Caco-2 (cell line): ENCODE measurements at regions not wholly inside any gene's neighbourhood (a gene's known extent, or its start where the extent isn't known, plus 50 kb on each side); places are given as distances from the start of the nearest gene placed in this dataset.

Experiments
- BruUV-seq: library from RNA; stranded (reverse); fragments of 400-500 nt; replicated peaks from 2 replicates; lab custom pipeline; 2021; lab: Mats Ljungman, UMichigan
- CTCF ChIA-PET: fragments of 300-600 bp; sonication (Branson Sonifier 250); formaldehyde crosslinking; loops from one replicate; lab custom pipeline; 2022; ENCODE audit warnings: antibody characterized with exemption; lab: Charles Lee
- POLR2A ChIA-PET: fragments of 300-600 bp; sonication (Branson Sonifier 250); formaldehyde crosslinking; loops from one replicate; lab custom pipeline; 2022; ENCODE audit warnings: antibody characterized with exemption; lab: Charles Lee
- DNase-seq, 2 experiments: peaks; one replicate each; pipeline versions ENCODE4 v3.0.0 to v3.0.0-alpha.2; 2020 to 2022
- H3K27me3 ChIP-seq: replicated peaks from 2 replicates; pipeline ENCODE4 v1.6.0; 2011; ENCODE audit warnings: low read length; ENCODE audit not compliant: control insufficient read depth, insufficient read depth
- H3K36me3 ChIP-seq: 2 replicates; pipeline ENCODE4 v1.5.1; 2011; ENCODE audit warnings: low read length; ENCODE audit not compliant: control insufficient read depth, insufficient read depth
- H3K4me1 ChIP-seq: fragments of 250-450 bp; sonication (Bioruptor Pico); 2 replicates; pipeline ENCODE4 v1.5.1; 2020; ENCODE audit warnings: mild to moderate bottlenecking
- H3K4me3 ChIP-seq: 2 replicates; pipeline ENCODE4 v1.5.1; 2011; ENCODE audit warnings: low read depth, mild to moderate bottlenecking, control low read depth, low read length
- H3K9me3 ChIP-seq: fragments of 250-450 bp; sonication (Bioruptor Pico); 2 replicates; pipeline ENCODE4 v1.5.1; 2020; ENCODE audit warnings: mild to moderate bottlenecking, moderate library complexity
- H3K27ac Mint-ChIP-seq: one replicate; pipeline ENCODE4 v1.8.0; 2022; ENCODE audit warnings: mixed read lengths; ENCODE audit not compliant: unreplicated experiment
- H3K27me3 Mint-ChIP-seq: one replicate; pipeline ENCODE4 v1.8.0; 2022; ENCODE audit warnings: mixed read lengths; ENCODE audit not compliant: insufficient read depth, unreplicated experiment
- H3K36me3 Mint-ChIP-seq: one replicate; pipeline ENCODE4 v1.8.0; 2022; ENCODE audit warnings: mild to moderate bottlenecking, mixed read lengths; ENCODE audit not compliant: insufficient read depth, unreplicated experiment
- H3K4me1 Mint-ChIP-seq: one replicate; pipeline ENCODE4 v1.8.0; 2022; ENCODE audit warnings: low read depth, mixed read lengths; ENCODE audit not compliant: unreplicated experiment
- H3K4me3 Mint-ChIP-seq: one replicate; pipeline ENCODE4 v1.8.0; 2022; ENCODE audit warnings: mild to moderate bottlenecking, moderate library complexity, mixed read lengths; ENCODE audit not compliant: unreplicated experiment
- H3K9me3 Mint-ChIP-seq: one replicate; pipeline ENCODE4 v1.8.0; 2022; ENCODE audit warnings: mixed read lengths; ENCODE audit not compliant: unreplicated experiment
- intact Hi-C: fragments of 100-400 bp; cut with micrococcal nuclease; formaldehyde crosslinking; loops from one replicate; pipeline ENCODE4 v1.10.0; 2022; ENCODE audit not compliant: unreplicated experiment
- TF ChIP-seq, protein P1 (sequence below), 2 experiments: fragments of 200-600 bp in 1 of 2; IDR thresholded peaks; 1 replicate in 1 of 2; 2 replicates in 1 of 2; pipeline versions ENCODE4 v1.5.1 to v1.8.0; 2011 to 2022; ENCODE audit warnings: antibody characterized with exemption in 1 of 2, control low read depth in 1 of 2, inconsistent platforms in 1 of 2, low read depth in 1 of 2, low read length in 1 of 2, mild to moderate bottlenecking in 1 of 2, moderate library complexity in 1 of 2; ENCODE audit not compliant: insufficient read depth in 1 of 2, severe bottlenecking in 1 of 2, unreplicated experiment in 1 of 2

DNA sequence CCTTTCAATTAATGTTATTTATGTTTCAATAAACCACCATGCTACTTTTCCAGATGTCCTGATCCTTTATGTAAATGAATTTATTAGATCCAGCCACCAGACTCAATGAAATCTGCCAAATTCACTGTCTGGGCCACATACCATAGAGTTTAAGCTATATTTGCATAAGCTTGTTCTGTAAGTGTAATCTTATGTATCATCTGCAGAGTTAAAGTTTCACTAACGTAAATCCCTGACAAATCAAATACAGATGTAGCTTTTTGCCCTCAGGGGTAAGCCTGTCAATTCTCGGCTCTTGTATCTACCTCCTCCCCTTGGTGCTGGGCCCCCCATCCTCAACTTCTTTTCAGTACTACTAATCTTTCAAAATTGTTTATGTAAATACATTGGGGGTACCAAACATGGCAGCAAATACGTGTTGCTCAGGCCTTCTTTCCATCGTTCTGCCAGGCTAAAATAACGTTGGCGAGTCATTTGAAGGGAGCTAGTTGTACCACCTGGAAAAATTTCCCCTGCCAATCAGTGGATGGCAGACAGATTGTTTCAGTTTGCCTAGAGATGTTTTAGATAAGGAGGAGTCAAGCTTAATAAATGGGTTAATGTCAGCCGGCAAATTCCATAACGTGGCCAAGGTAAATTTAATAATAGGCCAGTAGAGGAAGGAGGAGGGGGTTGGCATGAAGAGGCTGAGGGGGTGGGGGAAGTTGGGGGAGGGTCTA, 79.6 kb downstream of the RPS12 start:
- TF ChIP-seq, protein P1, sequence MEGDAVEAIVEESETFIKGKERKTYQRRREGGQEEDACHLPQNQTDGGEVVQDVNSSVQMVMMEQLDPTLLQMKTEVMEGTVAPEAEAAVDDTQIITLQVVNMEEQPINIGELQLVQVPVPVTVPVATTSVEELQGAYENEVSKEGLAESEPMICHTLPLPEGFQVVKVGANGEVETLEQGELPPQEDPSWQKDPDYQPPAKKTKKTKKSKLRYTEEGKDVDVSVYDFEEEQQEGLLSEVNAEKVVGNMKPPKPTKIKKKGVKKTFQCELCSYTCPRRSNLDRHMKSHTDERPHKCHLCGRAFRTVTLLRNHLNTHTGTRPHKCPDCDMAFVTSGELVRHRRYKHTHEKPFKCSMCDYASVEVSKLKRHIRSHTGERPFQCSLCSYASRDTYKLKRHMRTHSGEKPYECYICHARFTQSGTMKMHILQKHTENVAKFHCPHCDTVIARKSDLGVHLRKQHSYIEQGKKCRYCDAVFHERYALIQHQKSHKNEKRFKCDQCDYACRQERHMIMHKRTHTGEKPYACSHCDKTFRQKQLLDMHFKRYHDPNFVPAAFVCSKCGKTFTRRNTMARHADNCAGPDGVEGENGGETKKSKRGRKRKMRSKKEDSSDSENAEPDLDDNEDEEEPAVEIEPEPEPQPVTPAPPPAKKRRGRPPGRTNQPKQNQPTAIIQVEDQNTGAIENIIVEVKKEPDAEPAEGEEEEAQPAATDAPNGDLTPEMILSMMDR (IDR thresholded peaks at IDR 0.05; ENCODE audit: insufficient read depth in 1 of 2, low read depth in 1 of 2, low read length in 1 of 2, severe bottlenecking in 1 of 2, unreplicated experiment in 1 of 2) = no peak
- peaks cover 7% of the 10 kb centered on the region; the same call in 1 of the 2 replicates for H3K4me1 ChIP-seq
- peaks cover 4% of the 10 kb centered on the region for H3K27me3 Mint-ChIP-seq
- H3K4me3 Mint-ChIP-seq = no peak overlapping the region
- no peaks in the 10 kb centered on the region for H3K9me3 ChIP-seq
- H3K36me3 ChIP-seq = no peaks in the 10 kb centered on the region
- DNase-seq = no peak
- H3K4me3 ChIP-seq = no peak overlapping the region
- POLR2A ChIA-PET = no interaction called here
- intact Hi-C loops = no loop called here
- no peaks in the 10 kb centered on the region for H3K27me3 ChIP-seq
- BruUV-seq = no TSS peak
- H3K9me3 Mint-ChIP-seq = peaks cover 9% of the 10 kb centered on the region
- H3K27ac Mint-ChIP-seq = no peak overlapping the region
- H3K4me1 Mint-ChIP-seq = no peaks in the 10 kb centered on the region
- no peaks in the 10 kb centered on the region for H3K36me3 Mint-ChIP-seq
- CTCF ChIA-PET = interaction anchor here (0.6 kb wide), 1 partner anchor 1215 kb away, joined by 3 read pairs; no protein-coding TSS in a partner anchor

DNA sequence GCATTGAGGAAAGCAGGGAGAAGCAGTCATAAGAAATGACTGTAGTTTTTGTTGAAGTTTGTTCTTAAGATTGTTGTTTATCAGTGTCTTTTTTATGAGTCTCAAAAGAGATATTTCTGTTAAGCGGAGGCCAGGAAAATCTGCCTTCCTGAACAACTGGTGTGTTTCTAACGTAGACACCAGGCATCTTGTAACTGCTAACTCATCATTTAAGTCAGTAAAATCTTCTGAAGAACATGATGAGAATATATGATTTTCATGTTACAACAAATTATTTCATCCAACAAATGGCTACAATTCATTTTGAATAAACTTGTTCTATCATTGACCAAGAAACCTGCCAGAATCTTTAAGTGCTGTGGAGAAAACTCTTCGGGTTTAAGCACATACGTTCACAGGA, 84.0 kb downstream of the RPS12 start:
- Mint-ChIP-seq H3K9me3 (no peaks in the 10 kb centered on the region), H3K27me3 (peaks cover 4% of the 10 kb centered on the region), H3K4me1 (no peaks in the 10 kb centered on the region), H3K36me3 (no peaks in the 10 kb centered on the region), H3K4me3 (no peak overlapping the region), H3K27ac (no peak overlapping the region)
- TF ChIP-seq, protein P1 (IDR thresholded peaks at IDR 0.05; ENCODE audit: insufficient read depth in 1 of 2, low read depth in 1 of 2, low read length in 1 of 2, severe bottlenecking in 1 of 2, unreplicated experiment in 1 of 2) = no peak
- Histone ChIP-seq H3K4me1 (peaks cover 5% of the 10 kb centered on the region; the same call in 1 of the 2 replicates), H3K4me3 (no peak overlapping the region), H3K27me3 (no peaks in the 10 kb centered on the region), H3K9me3 (no peaks in the 10 kb centered on the region), H3K36me3 (no peaks in the 10 kb centered on the region)
- CTCF ChIA-PET = no interaction called here
- POLR2A ChIA-PET = no interaction called here
- intact Hi-C loops = no loop called here
- no TSS peak for BruUV-seq
- DNase-seq = no peak

DNA sequence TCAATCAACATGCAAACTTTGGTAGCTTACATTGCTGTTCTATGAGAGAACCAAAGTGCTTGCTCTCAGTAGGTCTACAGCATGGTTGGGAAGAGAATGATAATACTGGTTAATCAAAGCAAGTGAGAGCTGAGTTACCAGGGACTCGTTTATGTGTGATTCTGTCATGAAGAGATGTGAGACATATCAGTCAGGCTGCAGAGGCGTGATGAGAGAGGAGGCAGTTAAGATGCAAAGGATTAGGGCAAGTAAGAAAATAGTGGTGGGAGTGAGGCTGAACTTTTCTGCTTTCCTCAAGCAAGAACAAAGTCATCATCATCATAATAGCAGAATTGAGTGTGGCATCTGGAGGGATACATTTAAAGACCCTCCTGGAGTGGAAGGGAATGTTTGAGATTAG, 86.5 kb downstream of the RPS12 start:
- DNase-seq = no peak
- H3K27me3 Mint-ChIP-seq = peaks cover 4% of the 10 kb centered on the region
- ChIA-PET POLR2A (no interaction called here), CTCF (no interaction called here)
- H3K4me1 Mint-ChIP-seq = no peaks in the 10 kb centered on the region
- no TSS peak for BruUV-seq
- H3K4me3 Mint-ChIP-seq = no peak overlapping the region
- no peaks in the 10 kb centered on the region for H3K4me1 ChIP-seq
- no peaks in the 10 kb centered on the region for H3K27me3 ChIP-seq
- intact Hi-C loops = no loop called here
- H3K27ac Mint-ChIP-seq = no peak overlapping the region
- H3K36me3 ChIP-seq = no peaks in the 10 kb centered on the region
- TF ChIP-seq, protein P1 (IDR thresholded peaks at IDR 0.05; ENCODE audit: insufficient read depth in 1 of 2, low read depth in 1 of 2, low read length in 1 of 2, severe bottlenecking in 1 of 2, unreplicated experiment in 1 of 2) = no peak
- no peaks in the 10 kb centered on the region for H3K36me3 Mint-ChIP-seq
- no peak overlapping the region for H3K4me3 ChIP-seq
- H3K9me3 ChIP-seq = no peaks in the 10 kb centered on the region
- no peaks in the 10 kb centered on the region for H3K9me3 Mint-ChIP-seq
